HFFc6 (cell line): ENCODE measurements at regions not wholly inside any gene's neighbourhood (a gene's known extent, or its start where the extent isn't known, plus 50 kb on each side); places are given as distances from the start of the nearest gene placed in this dataset.

ENCODE experiments used
- DNase-seq: peaks from one replicate; pipeline ENCODE4 v3.0.0-alpha.2; 2018
- H3K27ac Mint-ChIP-seq: 2 replicates; pipeline ENCODE4 v1.8.0; 2020; ENCODE audit warnings: mild to moderate bottlenecking, mixed read lengths
- H3K27me3 Mint-ChIP-seq: 2 replicates; pipeline ENCODE4 v1.8.0; 2021; ENCODE audit warnings: mild to moderate bottlenecking, moderate library complexity, mixed read lengths; ENCODE audit not compliant: insufficient read depth
- H3K36me3 Mint-ChIP-seq: 2 replicates; pipeline ENCODE4 v1.8.0; 2021; ENCODE audit warnings: low read depth, mixed read lengths
- H3K4me1 Mint-ChIP-seq: 2 replicates; pipeline ENCODE4 v1.8.0; 2020; ENCODE audit warnings: low read depth, mixed read lengths
- H3K4me3 Mint-ChIP-seq: 2 replicates; pipeline ENCODE4 v1.8.0; 2020; ENCODE audit warnings: mild to moderate bottlenecking, moderate library complexity, mixed read lengths
- H3K9me3 Mint-ChIP-seq: 2 replicates; pipeline ENCODE4 v1.8.0; 2020; ENCODE audit warnings: mild to moderate bottlenecking, mixed read lengths
- TF ChIP-seq, protein P1 (sequence below): fragments of 200-600 bp; sonication (generic); IDR thresholded peaks from 2 replicates; pipeline ENCODE4 v1.5.0; 2021; ENCODE audit warnings: antibody characterized with exemption, mild to moderate bottlenecking

DNA sequence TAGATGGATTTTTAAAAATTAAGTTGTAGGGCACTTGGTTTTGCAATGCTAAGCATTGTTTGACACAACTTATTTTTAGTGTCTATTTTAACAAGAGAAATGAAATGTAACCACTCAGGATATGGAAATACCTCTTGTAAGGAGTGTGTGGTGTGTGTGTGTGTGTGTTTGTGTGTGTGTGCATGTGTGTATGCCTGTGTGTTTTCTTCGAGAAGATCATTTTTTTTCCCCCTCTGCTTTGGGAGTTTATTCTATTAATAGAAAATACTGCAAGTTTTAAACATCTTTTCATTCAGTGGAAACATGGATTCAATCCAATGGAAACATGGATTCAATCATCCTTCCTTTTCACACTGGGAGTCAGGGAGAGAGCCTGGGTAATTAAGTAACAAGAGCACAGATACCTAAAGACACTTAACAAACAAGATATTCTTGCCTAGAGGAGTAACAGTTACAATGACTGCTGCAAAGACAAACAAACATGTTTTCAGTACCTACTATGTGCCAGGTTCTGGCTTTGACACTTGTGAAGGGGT, 567.2 kb upstream of the TBL1XR1 start:
- Mint-ChIP-seq H3K4me3 (no peak overlapping the region), H3K27me3 (no peaks in the 10 kb centered on the region), H3K4me1 (peaks cover 51% of the 10 kb centered on the region), H3K36me3 (peaks cover 24% of the 10 kb centered on the region), H3K9me3 (no peaks in the 10 kb centered on the region; the same call in 1 of the 2 replicates), H3K27ac (no peak overlapping the region)
- DNase-seq: no peak
- TF ChIP-seq, protein P1, sequence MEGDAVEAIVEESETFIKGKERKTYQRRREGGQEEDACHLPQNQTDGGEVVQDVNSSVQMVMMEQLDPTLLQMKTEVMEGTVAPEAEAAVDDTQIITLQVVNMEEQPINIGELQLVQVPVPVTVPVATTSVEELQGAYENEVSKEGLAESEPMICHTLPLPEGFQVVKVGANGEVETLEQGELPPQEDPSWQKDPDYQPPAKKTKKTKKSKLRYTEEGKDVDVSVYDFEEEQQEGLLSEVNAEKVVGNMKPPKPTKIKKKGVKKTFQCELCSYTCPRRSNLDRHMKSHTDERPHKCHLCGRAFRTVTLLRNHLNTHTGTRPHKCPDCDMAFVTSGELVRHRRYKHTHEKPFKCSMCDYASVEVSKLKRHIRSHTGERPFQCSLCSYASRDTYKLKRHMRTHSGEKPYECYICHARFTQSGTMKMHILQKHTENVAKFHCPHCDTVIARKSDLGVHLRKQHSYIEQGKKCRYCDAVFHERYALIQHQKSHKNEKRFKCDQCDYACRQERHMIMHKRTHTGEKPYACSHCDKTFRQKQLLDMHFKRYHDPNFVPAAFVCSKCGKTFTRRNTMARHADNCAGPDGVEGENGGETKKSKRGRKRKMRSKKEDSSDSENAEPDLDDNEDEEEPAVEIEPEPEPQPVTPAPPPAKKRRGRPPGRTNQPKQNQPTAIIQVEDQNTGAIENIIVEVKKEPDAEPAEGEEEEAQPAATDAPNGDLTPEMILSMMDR: no peak

DNA sequence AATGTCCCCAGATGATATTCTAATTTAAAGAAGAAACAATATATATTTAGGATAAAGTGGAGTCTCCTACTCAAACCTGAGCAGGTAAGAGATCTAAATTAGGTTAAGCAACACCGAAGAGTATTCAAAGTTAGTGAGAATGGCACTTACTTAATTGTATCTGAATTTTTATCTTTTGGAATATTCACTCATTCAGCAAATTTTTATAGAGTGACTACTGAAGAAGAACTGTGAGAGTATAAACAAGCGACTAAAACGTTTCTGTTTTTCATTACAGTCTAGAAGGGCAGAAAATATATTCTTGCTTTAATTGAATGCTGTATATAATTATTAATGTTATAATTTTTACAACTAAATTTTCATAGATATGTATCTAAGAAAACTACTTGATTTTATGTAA, 567.7 kb upstream of the TBL1XR1 start:
- Mint-ChIP-seq H3K9me3 (no peaks in the 10 kb centered on the region; the same call in 1 of the 2 replicates), H3K4me1 (peaks cover 51% of the 10 kb centered on the region), H3K27ac (no peak overlapping the region), H3K27me3 (no peaks in the 10 kb centered on the region), H3K4me3 (no peak overlapping the region), H3K36me3 (peaks cover 22% of the 10 kb centered on the region)
- TF ChIP-seq, protein P1: no peak
- no peak for DNase-seq

DNA sequence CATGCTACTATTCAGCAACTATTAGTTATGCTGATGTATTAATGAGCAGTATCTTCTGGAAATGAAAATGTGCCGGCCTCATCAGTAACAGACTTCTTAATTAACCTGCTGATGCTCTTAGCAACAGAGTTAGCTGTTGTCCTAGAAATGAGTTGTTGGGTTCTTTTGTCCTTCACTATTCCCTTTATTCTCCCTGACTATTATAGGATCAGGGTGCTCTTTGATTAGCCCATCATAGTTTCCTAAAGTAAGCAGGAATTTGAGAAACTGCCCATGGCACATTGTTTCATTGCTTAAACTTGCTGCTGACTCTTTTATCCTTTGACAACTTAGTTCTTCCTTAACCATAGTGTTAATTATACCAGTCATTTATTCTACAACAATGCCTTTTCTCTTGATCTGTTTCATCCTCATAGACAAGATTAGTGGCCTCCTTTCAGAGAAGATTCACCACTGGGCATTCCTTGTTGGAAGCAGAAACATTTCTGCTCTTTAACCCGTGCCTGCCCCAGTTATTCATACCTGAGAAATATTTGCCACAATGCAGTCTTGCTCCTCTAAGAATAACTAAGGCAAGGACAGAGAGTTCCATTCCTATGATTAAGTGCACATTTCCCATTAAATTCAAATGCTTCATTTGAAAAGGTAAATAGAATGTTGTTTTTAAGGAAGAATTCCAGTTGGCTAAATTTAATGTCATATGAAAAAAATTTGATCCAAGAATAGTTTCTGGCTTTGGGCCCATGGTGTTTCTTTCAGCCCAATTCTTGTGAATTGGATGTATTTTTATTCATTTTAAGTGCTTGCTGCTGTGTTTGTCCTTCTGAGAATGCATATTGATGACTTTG, 573.3 kb upstream of the TBL1XR1 start:
- Mint-ChIP-seq H3K4me3 (peak overlapping the region; percentile 8; the same call in 1 of the 2 replicates), H3K27me3 (no peaks in the 10 kb centered on the region), H3K4me1 (peaks cover 49% of the 10 kb centered on the region), H3K9me3 (no peaks in the 10 kb centered on the region; the same call in none of the 2 replicates), H3K36me3 (peaks cover 28% of the 10 kb centered on the region), H3K27ac (peak overlapping the region; percentile 63)
- DNase-seq: peak; percentile 46
- TF ChIP-seq, protein P1: no peak

DNA sequence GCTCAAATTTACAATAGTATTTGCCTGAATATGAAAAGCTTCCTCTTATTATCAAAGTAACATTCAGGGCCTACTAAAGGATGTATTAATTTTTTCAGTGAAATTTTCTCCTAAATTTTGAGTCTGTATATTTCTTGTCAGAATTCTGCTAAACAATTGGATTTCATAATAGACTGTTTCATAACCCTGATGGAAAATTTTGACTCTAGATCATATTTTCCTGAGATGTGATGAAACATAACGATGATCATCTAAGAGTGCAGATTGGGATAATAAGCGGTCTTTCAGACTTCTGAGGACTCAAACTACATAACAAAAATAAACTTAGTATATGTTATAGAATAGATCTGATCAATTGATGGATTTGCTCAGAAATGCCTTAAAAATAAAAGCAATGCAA, 574.5 kb upstream of the TBL1XR1 start:
- Mint-ChIP-seq H3K27me3 (no peaks in the 10 kb centered on the region), H3K9me3 (no peaks in the 10 kb centered on the region; the same call in none of the 2 replicates), H3K4me3 (no peak overlapping the region), H3K4me1 (peaks cover 56% of the 10 kb centered on the region), H3K27ac (peak overlapping the region; percentile 44; the same call in 1 of the 2 replicates), H3K36me3 (peaks cover 28% of the 10 kb centered on the region)
- no peak for DNase-seq
- TF ChIP-seq, protein P1: no peak

DNA sequence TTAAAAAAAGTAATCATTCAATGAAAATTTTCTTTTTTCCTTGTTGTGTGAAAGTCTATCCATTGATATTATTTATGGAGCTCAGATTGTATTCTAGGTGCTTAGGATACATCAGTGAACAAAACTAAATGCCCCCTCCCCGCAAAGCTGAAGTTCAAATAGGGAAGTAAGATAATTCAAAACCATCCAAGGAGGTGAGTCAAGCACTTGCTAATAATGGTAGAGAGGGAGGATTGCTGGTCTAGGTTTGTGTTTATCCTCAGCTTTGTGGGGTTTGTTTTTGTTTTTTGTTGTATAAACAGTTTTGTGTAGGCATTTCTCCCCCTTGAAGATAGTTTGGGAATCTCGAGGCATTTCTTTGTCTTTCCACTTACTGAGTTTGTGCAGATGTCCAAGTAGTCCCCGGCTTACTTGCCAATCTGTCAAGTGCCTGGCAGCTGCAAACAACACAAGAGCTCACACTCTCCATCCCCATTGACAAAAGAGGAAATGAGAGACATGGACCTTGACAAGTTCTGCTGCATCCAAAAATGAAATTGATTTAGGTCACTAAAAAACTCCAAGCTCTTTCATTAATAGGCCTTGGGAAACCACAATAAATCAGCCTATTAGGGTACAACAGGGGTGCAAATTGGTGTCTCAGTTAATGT, 575.8 kb upstream of the TBL1XR1 start:
- peaks cover 69% of the 10 kb centered on the region for H3K4me1 Mint-ChIP-seq
- no peak overlapping the region for H3K4me3 Mint-ChIP-seq
- H3K27me3 Mint-ChIP-seq: no peaks in the 10 kb centered on the region
- H3K27ac Mint-ChIP-seq: no peak overlapping the region
- peaks cover 25% of the 10 kb centered on the region for H3K36me3 Mint-ChIP-seq
- TF ChIP-seq, protein P1: no peak
- no peaks in the 10 kb centered on the region; the same call in none of the 2 replicates for H3K9me3 Mint-ChIP-seq
- DNase-seq: no peak
